ENCODE measurements at regions not wholly inside any gene's neighbourhood (a gene's known extent, or its start where the extent isn't known, plus 50 kb on each side); places are given as distances from the start of the nearest gene placed in this dataset.

DNA sequence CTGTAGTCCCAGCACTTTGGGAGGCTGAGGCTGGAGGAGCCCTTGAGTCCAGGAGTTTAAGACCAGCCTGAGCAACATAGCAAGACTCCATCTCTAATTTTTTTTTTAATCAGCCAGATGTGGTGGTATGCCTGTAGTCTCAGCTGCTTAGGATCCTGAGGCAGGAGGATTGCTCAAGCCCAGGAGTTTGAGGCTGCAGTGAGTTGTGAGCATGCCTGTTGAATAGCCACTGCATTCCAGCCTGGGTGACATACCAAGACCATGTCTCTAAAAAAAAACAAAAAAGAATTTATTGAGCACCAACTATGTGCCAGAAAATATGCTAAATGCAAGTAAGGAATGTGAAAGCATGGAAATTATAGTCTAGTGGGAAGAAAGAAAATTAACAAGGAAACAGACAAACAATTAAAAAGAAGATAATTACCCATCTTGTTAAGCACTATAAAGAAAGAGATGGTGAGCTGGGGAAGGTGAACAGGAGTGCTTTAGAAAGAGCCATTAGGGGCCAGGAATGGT lies 104.0 kb upstream of the ZNF678 start:
- no peak for TF ChIP-seq POLR2A (IDR thresholded peaks at IDR 0.05; ENCODE audit: low read length)
- no peak for TF ChIP-seq GATA1 (IDR thresholded peaks at IDR 0.05; ENCODE audit: low read depth, low read length)
